GM12891 (cell line): ENCODE measurements at regions not wholly inside any gene's neighbourhood (a gene's known extent, or its start where the extent isn't known, plus 50 kb on each side); places are given as distances from the start of the nearest gene placed in this dataset.

Experiments used
- POLR2A ChIP-seq: IDR thresholded peaks from 2 replicates; pipeline ENCODE4 v1.6.1; 2011; ENCODE audit warnings: low read depth, low read length, control low read depth
- POLR2AphosphoS5 ChIP-seq: IDR thresholded peaks from 2 replicates; pipeline ENCODE4 v1.6.1; 2011; ENCODE audit warnings: low read depth, low read length, control low read depth
- TAF1 ChIP-seq: IDR thresholded peaks from 2 replicates; pipeline ENCODE4 v1.6.1; 2011; ENCODE audit warnings: low read depth, low read length, control low read depth

GRCh38 chr3:69490971-69491370 is 105.1 kb upstream of the FRMD4B start:
- no peak for TF ChIP-seq POLR2A
- no peak for TF ChIP-seq POLR2AphosphoS5
- TF ChIP-seq TAF1 = no peak
